ENCODE measurements at regions not wholly inside any gene's neighbourhood (a gene's known extent, or its start where the extent isn't known, plus 50 kb on each side); places are given as distances from the start of the nearest gene placed in this dataset.

DNA sequence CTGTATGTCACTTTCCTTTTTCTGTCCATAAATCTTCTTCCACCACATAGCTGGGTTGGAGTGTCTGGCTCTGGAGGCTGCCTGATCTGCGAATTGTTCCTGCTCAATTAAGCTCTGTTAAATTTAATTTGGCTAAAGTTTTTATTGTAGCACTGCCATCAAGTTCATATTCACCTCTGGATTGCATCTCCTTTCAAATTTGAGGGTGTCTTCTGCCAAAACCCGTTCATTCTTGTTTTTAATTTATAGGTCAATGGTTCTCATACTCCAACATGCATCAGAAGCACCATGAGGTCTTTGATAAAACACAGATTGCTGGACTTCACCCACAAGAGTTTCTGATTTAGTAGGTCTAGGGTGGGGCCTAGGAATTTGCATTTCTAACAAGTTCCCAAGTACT, 276.5 kb upstream of the NECTIN3 start:
- TF ChIP-seq POLR2A (IDR thresholded peaks at IDR 0.05; ENCODE audit: low read length) (no peak), GATA1 (IDR thresholded peaks at IDR 0.05; ENCODE audit: low read depth, low read length) (no peak)

Measured in erythroblast (primary cell).